ENCODE measurements at regions not wholly inside any gene's neighbourhood (a gene's known extent, or its start where the extent isn't known, plus 50 kb on each side); places are given as distances from the start of the nearest gene placed in this dataset.
"Not testable (repeated sequence)": the region's sequence is repeated elsewhere in the genome, so short reads cannot be mapped to it uniquely, and the experiment has no call there.

GRCh38 chr6:131433927-131434326 lies 139.1 kb upstream of the ARG1 start:
- Histone ChIP-seq H3K9ac (ENCODE audit: low read length) (no peak overlapping the region), H3K56ac (ENCODE audit: low read length) (no peak overlapping the region), H3K4ac (ENCODE audit: low read depth, low read length) (no peak overlapping the region), H4K5ac (ENCODE audit: low read length) (no peak overlapping the region), H3K4me2 (ENCODE audit: low read length) (no peak overlapping the region), H3K79me1 (ENCODE audit: low read length) (no peaks in the 10 kb centered on the region), H2BK120ac (ENCODE audit: low read depth, low read length) (no peak overlapping the region), H2BK5ac (ENCODE audit: low read length) (no peak overlapping the region), H3K36me3 (ENCODE audit: control insufficient read depth, insufficient read depth, low read length) (no peaks in the 10 kb centered on the region), H3K18ac (ENCODE audit: low read length) (no peak overlapping the region), H3K4me1 (ENCODE audit: control insufficient read depth, low read depth, low read length) (no peaks in the 10 kb centered on the region), H3K27me3 (ENCODE audit: insufficient read depth, low read length, poor library complexity) (no peaks in the 10 kb centered on the region), H3K27ac (ENCODE audit: low read depth, low read length) (no peak overlapping the region), H2AK5ac (ENCODE audit: low read length) (no peak overlapping the region), H3K23ac (ENCODE audit: low read length) (no peak overlapping the region), H2BK15ac (replicated peaks; ENCODE audit: low read depth) (no peak overlapping the region), H4K8ac (ENCODE audit: low read depth, low read length) (no peak overlapping the region), H3K79me2 (ENCODE audit: control insufficient read depth, insufficient read depth, low read length) (no peaks in the 10 kb centered on the region), H3K4me3 (ENCODE audit: low read length) (no peak overlapping the region)
- DNase-seq, result no peak
- WGBS (ENCODE audit: extremely low coverage, insufficient coverage, low lambda C conversion rate), result no CpG with 5 or more reads among the region's 1 CpG

- Histone ChIP-seq H3K4me1 (ENCODE audit: control insufficient read depth, low read depth, low read length) (no peaks in the 10 kb centered on the region), H3K36me3 (ENCODE audit: control insufficient read depth, insufficient read depth, low read length) (no peaks in the 10 kb centered on the region), H2BK15ac (replicated peaks; ENCODE audit: low read depth) (no peak overlapping the region), H2BK120ac (ENCODE audit: low read depth, low read length) (no peak overlapping the region), H3K4me2 (ENCODE audit: low read length) (no peak overlapping the region), H3K79me1 (ENCODE audit: low read length) (no peaks in the 10 kb centered on the region), H2BK5ac (ENCODE audit: low read length) (no peak overlapping the region), H3K23ac (ENCODE audit: low read length) (no peak overlapping the region), H3K9ac (ENCODE audit: low read length) (no peak overlapping the region), H3K27me3 (ENCODE audit: insufficient read depth, low read length, poor library complexity) (no peaks in the 10 kb centered on the region), H3K79me2 (ENCODE audit: control insufficient read depth, insufficient read depth, low read length) (no peaks in the 10 kb centered on the region), H3K4ac (ENCODE audit: low read depth, low read length) (no peak overlapping the region), H2AK5ac (ENCODE audit: low read length) (no peak overlapping the region), H3K4me3 (ENCODE audit: low read length) (no peak overlapping the region), H3K18ac (ENCODE audit: low read length) (no peak overlapping the region), H4K5ac (ENCODE audit: low read length) (no peak overlapping the region), H4K8ac (ENCODE audit: low read depth, low read length) (no peak overlapping the region), H3K56ac (ENCODE audit: low read length) (no peak overlapping the region), H3K27ac (ENCODE audit: low read depth, low read length) (no peak overlapping the region)
- DNase-seq, result no peak
- no CpG with 5 or more reads among the region's 1 CpG for WGBS (ENCODE audit: extremely low coverage, insufficient coverage, low lambda C conversion rate)
Measured at GRCh38 chr6:131436358-131436757, 136.7 kb upstream of the ARG1 start.

GRCh38 chr6:131443014-131443413 lies 130.0 kb upstream of the ARG1 start:
- no peaks in the 10 kb centered on the region for H3K27me3 ChIP-seq (ENCODE audit: insufficient read depth, low read length, poor library complexity)
- no peak overlapping the region for H3K23ac ChIP-seq (ENCODE audit: low read length)
- no peak overlapping the region for H3K9ac ChIP-seq (ENCODE audit: low read length)
- no peak overlapping the region for H3K27ac ChIP-seq (ENCODE audit: low read depth, low read length)
- H3K4me3 ChIP-seq (ENCODE audit: low read length), result no peak overlapping the region
- no peak for DNase-seq
- WGBS (ENCODE audit: extremely low coverage, insufficient coverage, low lambda C conversion rate), result no CpG with 5 or more reads among the region's 3 CpGs
- H3K4me1 ChIP-seq (ENCODE audit: control insufficient read depth, low read depth, low read length), result no peaks in the 10 kb centered on the region
- H3K36me3 ChIP-seq (ENCODE audit: control insufficient read depth, insufficient read depth, low read length), result no peaks in the 10 kb centered on the region
- H3K56ac ChIP-seq (ENCODE audit: low read length), result no peak overlapping the region
- no peak overlapping the region for H2BK120ac ChIP-seq (ENCODE audit: low read depth, low read length)
- H2BK15ac ChIP-seq (replicated peaks; ENCODE audit: low read depth), result no peak overlapping the region
- no peaks in the 10 kb centered on the region for H3K79me1 ChIP-seq (ENCODE audit: low read length)
- H3K4me2 ChIP-seq (ENCODE audit: low read length), result no peak overlapping the region
- no peak overlapping the region for H3K18ac ChIP-seq (ENCODE audit: low read length)
- H4K8ac ChIP-seq (ENCODE audit: low read depth, low read length), result no peak overlapping the region
- H3K4ac ChIP-seq (ENCODE audit: low read depth, low read length), result no peak overlapping the region
- no peak overlapping the region for H2BK5ac ChIP-seq (ENCODE audit: low read length)
- H2AK5ac ChIP-seq (ENCODE audit: low read length), result no peak overlapping the region
- H3K79me2 ChIP-seq (ENCODE audit: control insufficient read depth, insufficient read depth, low read length), result no peaks in the 10 kb centered on the region
- no peak overlapping the region for H4K5ac ChIP-seq (ENCODE audit: low read length)

- no peaks in the 10 kb centered on the region for H3K27me3 ChIP-seq (ENCODE audit: insufficient read depth, low read length, poor library complexity)
- no peak for DNase-seq
- H4K5ac ChIP-seq (ENCODE audit: low read length), result no peak overlapping the region
Measured at GRCh38 chr6:131443514-131443913, 129.5 kb upstream of the ARG1 start.

GRCh38 chr6:131445356-131445755 lies 127.7 kb upstream of the ARG1 start:
- H3K36me3 ChIP-seq (ENCODE audit: control insufficient read depth, insufficient read depth, low read length); H3K27me3 ChIP-seq (ENCODE audit: insufficient read depth, low read length, poor library complexity); DNase-seq; H3K4ac ChIP-seq (ENCODE audit: low read depth, low read length); H3K4me3 ChIP-seq (ENCODE audit: low read length); H3K18ac ChIP-seq (ENCODE audit: low read length); H4K5ac ChIP-seq (ENCODE audit: low read length); H2AK5ac ChIP-seq (ENCODE audit: low read length); H4K8ac ChIP-seq (ENCODE audit: low read depth, low read length); H3K27ac ChIP-seq (ENCODE audit: low read depth, low read length); H3K23ac ChIP-seq (ENCODE audit: low read length); H3K4me2 ChIP-seq (ENCODE audit: low read length); H3K79me2 ChIP-seq (ENCODE audit: control insufficient read depth, insufficient read depth, low read length); H2BK15ac ChIP-seq (replicated peaks; ENCODE audit: low read depth); H3K9ac ChIP-seq (ENCODE audit: low read length); H3K79me1 ChIP-seq (ENCODE audit: low read length); H3K56ac ChIP-seq (ENCODE audit: low read length); H2BK120ac ChIP-seq (ENCODE audit: low read depth, low read length); H2BK5ac ChIP-seq (ENCODE audit: low read length); H3K4me1 ChIP-seq (ENCODE audit: control insufficient read depth, low read depth, low read length): not testable (repeated sequence)

More at GRCh38 chr6:131443514-131443913, 129.5 kb upstream of the ARG1 start:
- no peak overlapping the region for H3K9ac ChIP-seq (ENCODE audit: low read length)
- H3K56ac ChIP-seq (ENCODE audit: low read length), result no peak overlapping the region
- no peak overlapping the region for H2BK120ac ChIP-seq (ENCODE audit: low read depth, low read length)
- H3K4me2 ChIP-seq (ENCODE audit: low read length), result no peak overlapping the region
- H3K79me2 ChIP-seq (ENCODE audit: control insufficient read depth, insufficient read depth, low read length), result no peaks in the 10 kb centered on the region
- no peak overlapping the region for H3K4ac ChIP-seq (ENCODE audit: low read depth, low read length)
- H3K4me1 ChIP-seq (ENCODE audit: control insufficient read depth, low read depth, low read length), result no peaks in the 10 kb centered on the region
- H3K36me3 ChIP-seq (ENCODE audit: control insufficient read depth, insufficient read depth, low read length), result no peaks in the 10 kb centered on the region
- H2AK5ac ChIP-seq (ENCODE audit: low read length), result no peak overlapping the region
- no peak overlapping the region for H3K27ac ChIP-seq (ENCODE audit: low read depth, low read length)
- no CpG with 5 or more reads among the region's 3 CpGs for WGBS (ENCODE audit: extremely low coverage, insufficient coverage, low lambda C conversion rate)
- no peak overlapping the region for H2BK15ac ChIP-seq (replicated peaks; ENCODE audit: low read depth)
- no peak overlapping the region for H2BK5ac ChIP-seq (ENCODE audit: low read length)
- no peak overlapping the region for H3K23ac ChIP-seq (ENCODE audit: low read length)
- no peak overlapping the region for H4K8ac ChIP-seq (ENCODE audit: low read depth, low read length)
- H3K18ac ChIP-seq (ENCODE audit: low read length), result no peak overlapping the region
- H3K4me3 ChIP-seq (ENCODE audit: low read length), result no peak overlapping the region
- no peaks in the 10 kb centered on the region for H3K79me1 ChIP-seq (ENCODE audit: low read length)

- Histone ChIP-seq H3K36me3 (ENCODE audit: control insufficient read depth, insufficient read depth, low read length) (no peaks in the 10 kb centered on the region), H3K79me1 (ENCODE audit: low read length) (no peaks in the 10 kb centered on the region), H2BK5ac (ENCODE audit: low read length) (no peak overlapping the region), H3K4me1 (ENCODE audit: control insufficient read depth, low read depth, low read length) (peaks cover 5% of the 10 kb centered on the region), H3K56ac (ENCODE audit: low read length) (no peak overlapping the region), H4K8ac (ENCODE audit: low read depth, low read length) (no peak overlapping the region), H2BK120ac (ENCODE audit: low read depth, low read length) (no peak overlapping the region), H3K4me3 (ENCODE audit: low read length) (no peak overlapping the region), H3K9ac (ENCODE audit: low read length) (no peak overlapping the region), H2BK15ac (replicated peaks; ENCODE audit: low read depth) (no peak overlapping the region), H3K23ac (ENCODE audit: low read length) (no peak overlapping the region), H3K79me2 (ENCODE audit: control insufficient read depth, insufficient read depth, low read length) (no peaks in the 10 kb centered on the region), H3K4me2 (ENCODE audit: low read length) (no peak overlapping the region), H3K18ac (ENCODE audit: low read length) (no peak overlapping the region), H3K4ac (ENCODE audit: low read depth, low read length) (no peak overlapping the region), H2AK5ac (ENCODE audit: low read length) (no peak overlapping the region), H3K27ac (ENCODE audit: low read depth, low read length) (no peak overlapping the region), H4K5ac (ENCODE audit: low read length) (no peak overlapping the region), H3K27me3 (ENCODE audit: insufficient read depth, low read length, poor library complexity) (no peaks in the 10 kb centered on the region)
- DNase-seq, result no peak
- no CpG with 5 or more reads among the region's 4 CpGs for whole genome bisulfite sequencing (ENCODE audit: extremely low coverage, insufficient coverage, low lambda C conversion rate)
Measured at GRCh38 chr6:131450861-131451260, 122.2 kb upstream of the ARG1 start.
